HCT116 (cell line): ENCODE measurements at regions not wholly inside any gene's neighbourhood (a gene's known extent, or its start where the extent isn't known, plus 50 kb on each side); places are given as distances from the start of the nearest gene placed in this dataset.

Source experiments
- ATAC-seq: fragments of 200-7000 bp; cut with Tn5 transposase; 2 replicates; pipeline ENCODE4 v1.9.1; 2020; ENCODE audit warnings: mild to moderate bottlenecking, moderate library complexity
- BruUV-seq: library from RNA; stranded (reverse); fragments of 400-500 nt; replicated peaks from 2 replicates; lab custom pipeline; 2021; lab: Mats Ljungman, UMichigan
- CTCF ChIA-PET: fragments of 300-600 bp; sonication (Branson Sonifier 250); formaldehyde crosslinking; loops from one replicate; lab custom pipeline; 2021; ENCODE audit warnings: antibody characterized with exemption; lab: Charles Lee
- POLR2A ChIA-PET: fragments of 300-600, 350-600 bp; sonication (Branson Sonifier 250); formaldehyde crosslinking; loops from one replicate; lab custom pipeline; 2021; ENCODE audit warnings: antibody characterized with exemption; lab: Charles Lee
- RAD21 ChIA-PET, 2 experiments: fragments of 300-600 bp; sonication (Branson Sonifier 250); formaldehyde crosslinking; loops; one replicate each; lab custom pipeline; 2023; ENCODE audit warnings: low total read pairs in 2 of 2; ENCODE audit not compliant: uncharacterized antibody in 2 of 2, unreplicated experiment in 2 of 2, low non-redundant PET in 1 of 2; lab: Charles Lee
- DNase-seq: peaks from one replicate; pipeline ENCODE4 v3.0.0-alpha.2; 2010; ENCODE audit warnings: low read depth, low spot score
- H2AFZ ChIP-seq: fragments of 200-600 bp; shearing (Covaris generic), sonication (generic); 2 replicates; pipeline ENCODE4 v1.6.1; 2017; ENCODE audit warnings: low read depth, mixed run types, mixed read lengths, antibody characterized with exemption, low read length; ENCODE audit not compliant: poor library complexity, severe bottlenecking
- H3K27ac ChIP-seq: 2 replicates; pipeline ENCODE4 v1.5.1; 2012; ENCODE audit warnings: low read depth, low read length
- H3K27me3 ChIP-seq: fragments of 200-600 bp; sonication (generic); 2 replicates; pipeline ENCODE4 v1.6.1; 2016; ENCODE audit warnings: mixed run types, low read length, mixed read lengths; ENCODE audit not compliant: insufficient read depth
- H3K36me3 ChIP-seq, 2 experiments: fragments of 200-500 bp in 1 of 2; fragments of 200-600 bp in 1 of 2; sonication (Bioruptor generic) in 1 of 2; sonication (generic) in 1 of 2; 2 replicates each; pipeline versions ENCODE4 v1.5.1 to v1.6.1; 2014 to 2016; ENCODE audit warnings: low read length in 2 of 2, inconsistent platforms in 1 of 2, mixed read lengths in 1 of 2, mixed run types in 1 of 2; ENCODE audit not compliant: insufficient read depth in 2 of 2, control insufficient read depth in 1 of 2
- H3K4me1 ChIP-seq, 2 experiments: fragments of 200-600 bp in 1 of 2; sonication (generic) in 1 of 2; 2 replicates each; pipeline versions ENCODE4 v1.5.1 to v1.6.1; 2012 to 2017; ENCODE audit warnings: low read length in 2 of 2, inconsistent platforms in 1 of 2, mild to moderate bottlenecking in 1 of 2, mixed read lengths in 1 of 2, mixed run types in 1 of 2, moderate library complexity in 1 of 2; ENCODE audit not compliant: insufficient read depth in 2 of 2, control insufficient read depth in 1 of 2
- H3K4me2 ChIP-seq: fragments of 200-600 bp; sonication (generic); 2 replicates; pipeline ENCODE4 v1.6.1; 2017; ENCODE audit warnings: mixed run types, low read length, mixed read lengths
- H3K4me3 ChIP-seq, 2 experiments: fragments of 200-600 bp in 1 of 2; sonication (generic) in 1 of 2; replicated peaks in 1 of 2; 2 replicates each; pipeline ENCODE4 v1.5.1; 2011 to 2016; ENCODE audit warnings: low read length in 2 of 2, control low read depth in 1 of 2, low read depth in 1 of 2, mild to moderate bottlenecking in 1 of 2, mixed read lengths in 1 of 2, mixed run types in 1 of 2
- H3K79me2 ChIP-seq: fragments of 200-600 bp; sonication (generic); 2 replicates; pipeline ENCODE4 v1.6.1; 2017; ENCODE audit warnings: mild to moderate bottlenecking, mixed run types, low read length, moderate library complexity, mixed read lengths; ENCODE audit not compliant: insufficient read depth
- H3K9ac ChIP-seq: fragments of 200-600 bp; sonication (generic); 2 replicates; pipeline ENCODE4 v1.6.1; 2016; ENCODE audit warnings: low read length, mixed read lengths
- H3K9me2 ChIP-seq: fragments of 200-600 bp; sonication (generic), shearing (Covaris generic); 2 replicates; pipeline ENCODE4 v1.6.1; 2017; ENCODE audit warnings: mixed run types, mild to moderate bottlenecking, moderate library complexity; ENCODE audit not compliant: insufficient read depth
- H3K9me3 ChIP-seq, 2 experiments: fragments of 200-500 bp in 1 of 2; fragments of 200-600 bp in 1 of 2; sonication (Bioruptor generic) in 1 of 2; sonication (generic) in 1 of 2; 2 replicates each; pipeline ENCODE4 v1.6.1; 2014 to 2017; ENCODE audit warnings: low read length in 2 of 2, mixed read lengths in 2 of 2, inconsistent platforms in 1 of 2, low read depth in 1 of 2, mild to moderate bottlenecking in 1 of 2, mixed run types in 1 of 2, moderate library complexity in 1 of 2; ENCODE audit not compliant: control insufficient read depth in 1 of 2, insufficient read depth in 1 of 2
- H4K20me1 ChIP-seq: fragments of 200-600 bp; sonication (generic), shearing (Covaris generic); 2 replicates; pipeline ENCODE4 v1.6.1; 2017; ENCODE audit warnings: mixed run types, mild to moderate bottlenecking, moderate library complexity; ENCODE audit not compliant: insufficient read depth
- ATF3 ChIP-seq: IDR thresholded peaks from 2 replicates; pipeline ENCODE4 v1.6.1; 2012
- CBX3 ChIP-seq: IDR thresholded peaks from 2 replicates; pipeline ENCODE4 v1.6.1; 2012; ENCODE audit warnings: low read depth
- CEBPB ChIP-seq: IDR thresholded peaks from 2 replicates; pipeline ENCODE4 v1.6.1; 2012; ENCODE audit warnings: low read depth
- CTCF ChIP-seq, 3 experiments: fragments of 200-600 bp in 1 of 3; sonication (generic) in 1 of 3; IDR thresholded peaks in 2 of 3; conservative IDR thresholded peaks in 1 of 3; 2 replicates each; pipeline ENCODE4 v1.5.1; 2012 to 2017; ENCODE audit warnings: low read depth in 2 of 3, low read length in 2 of 3, antibody characterized with exemption in 1 of 3, borderline replicate concordance in 1 of 3, control low read depth in 1 of 3, mild to moderate bottlenecking in 1 of 3, mixed read lengths in 1 of 3, mixed run types in 1 of 3, moderate library complexity in 1 of 3; ENCODE audit not compliant: insufficient read depth in 1 of 3
- EGR1 ChIP-seq: IDR thresholded peaks from 2 replicates; pipeline ENCODE4 v1.6.1; 2012; ENCODE audit warnings: low read depth
- ELF1 ChIP-seq: IDR thresholded peaks from 2 replicates; pipeline ENCODE4 v1.6.1; 2012; ENCODE audit warnings: low read depth, borderline replicate concordance
- JUND ChIP-seq: IDR thresholded peaks from 2 replicates; pipeline ENCODE4 v1.6.1; 2012
- POLR2AphosphoS5 ChIP-seq: IDR thresholded peaks from 2 replicates; pipeline ENCODE4 v1.6.1; 2011; ENCODE audit warnings: mild to moderate bottlenecking, low read depth, low read length, moderate library complexity
- SP1 ChIP-seq: IDR thresholded peaks from 2 replicates; pipeline ENCODE4 v1.6.1; 2012; ENCODE audit warnings: low read depth
- TCF7L2 ChIP-seq: IDR thresholded peaks from 2 replicates; pipeline ENCODE4 v1.7.0; 2011; ENCODE audit warnings: borderline replicate concordance, inconsistent platforms; ENCODE audit not compliant: insufficient read depth, insufficient read length; ENCODE audit errors: extremely low read depth
- YY1 ChIP-seq: IDR thresholded peaks from 2 replicates; pipeline ENCODE4 v1.6.1; 2011; ENCODE audit warnings: low read length, low read depth, moderate library complexity, mild to moderate bottlenecking; ENCODE audit not compliant: insufficient replicate concordance; ENCODE audit errors: extremely low read depth
- intact Hi-C: fragments of 100-400 bp; cut with micrococcal nuclease; formaldehyde crosslinking; loops from 2 replicates; pipeline ENCODE4 v1.10.0; 2022
- TF ChIP-seq, protein P1 (sequence below): IDR thresholded peaks from 2 replicates; pipeline ENCODE4 v1.6.1; 2012; ENCODE audit warnings: low read depth
- TF ChIP-seq, protein P2 (sequence below): IDR thresholded peaks from 2 replicates; pipeline ENCODE4 v1.6.1; 2012

DNA sequence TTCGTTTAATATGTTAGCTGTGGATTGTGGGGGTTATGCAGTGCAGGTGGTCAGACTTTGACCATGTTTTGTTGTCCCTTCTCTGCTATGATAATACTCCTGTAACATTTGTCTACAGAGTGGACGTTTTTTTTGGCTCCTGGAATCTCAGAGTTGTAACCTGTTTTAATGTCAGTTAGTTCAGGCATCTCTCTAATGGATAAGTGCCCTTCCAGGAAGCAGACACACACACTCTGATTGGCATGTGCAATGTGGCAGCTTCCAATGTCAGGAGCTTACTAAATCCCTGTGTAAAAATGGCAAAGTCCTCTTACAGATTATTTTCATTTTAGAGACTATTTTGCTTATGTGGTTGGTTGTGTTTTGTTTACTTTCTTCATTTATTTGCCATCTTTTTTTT, 222.2 kb upstream of the ARPP21 start:
- H3K4me3 ChIP-seq: no peak overlapping the region
- H3K27ac ChIP-seq: no peak overlapping the region
- no peaks in the 10 kb centered on the region for H3K9me2 ChIP-seq
- H3K9ac ChIP-seq: no peak overlapping the region
- RAD21 ChIA-PET: no interaction called here
- H3K27me3 ChIP-seq: no peaks in the 10 kb centered on the region
- BruUV-seq: no TSS peak
- H2AFZ ChIP-seq: no peak overlapping the region
- CTCF ChIA-PET: no interaction called here
- no peaks in the 10 kb centered on the region for H3K4me1 ChIP-seq
- DNase-seq: no peak
- no peaks in the 10 kb centered on the region for H3K79me2 ChIP-seq
- intact Hi-C loops: no loop called here
- no peak overlapping the region for H3K4me2 ChIP-seq
- peaks cover 3 to 25% of the 10 kb centered on the region in 2 experiments; a peak in 2 of 4 replicates for H3K9me3 ChIP-seq
- ATAC-seq: no peak
- TF ChIP-seq, protein P1, sequence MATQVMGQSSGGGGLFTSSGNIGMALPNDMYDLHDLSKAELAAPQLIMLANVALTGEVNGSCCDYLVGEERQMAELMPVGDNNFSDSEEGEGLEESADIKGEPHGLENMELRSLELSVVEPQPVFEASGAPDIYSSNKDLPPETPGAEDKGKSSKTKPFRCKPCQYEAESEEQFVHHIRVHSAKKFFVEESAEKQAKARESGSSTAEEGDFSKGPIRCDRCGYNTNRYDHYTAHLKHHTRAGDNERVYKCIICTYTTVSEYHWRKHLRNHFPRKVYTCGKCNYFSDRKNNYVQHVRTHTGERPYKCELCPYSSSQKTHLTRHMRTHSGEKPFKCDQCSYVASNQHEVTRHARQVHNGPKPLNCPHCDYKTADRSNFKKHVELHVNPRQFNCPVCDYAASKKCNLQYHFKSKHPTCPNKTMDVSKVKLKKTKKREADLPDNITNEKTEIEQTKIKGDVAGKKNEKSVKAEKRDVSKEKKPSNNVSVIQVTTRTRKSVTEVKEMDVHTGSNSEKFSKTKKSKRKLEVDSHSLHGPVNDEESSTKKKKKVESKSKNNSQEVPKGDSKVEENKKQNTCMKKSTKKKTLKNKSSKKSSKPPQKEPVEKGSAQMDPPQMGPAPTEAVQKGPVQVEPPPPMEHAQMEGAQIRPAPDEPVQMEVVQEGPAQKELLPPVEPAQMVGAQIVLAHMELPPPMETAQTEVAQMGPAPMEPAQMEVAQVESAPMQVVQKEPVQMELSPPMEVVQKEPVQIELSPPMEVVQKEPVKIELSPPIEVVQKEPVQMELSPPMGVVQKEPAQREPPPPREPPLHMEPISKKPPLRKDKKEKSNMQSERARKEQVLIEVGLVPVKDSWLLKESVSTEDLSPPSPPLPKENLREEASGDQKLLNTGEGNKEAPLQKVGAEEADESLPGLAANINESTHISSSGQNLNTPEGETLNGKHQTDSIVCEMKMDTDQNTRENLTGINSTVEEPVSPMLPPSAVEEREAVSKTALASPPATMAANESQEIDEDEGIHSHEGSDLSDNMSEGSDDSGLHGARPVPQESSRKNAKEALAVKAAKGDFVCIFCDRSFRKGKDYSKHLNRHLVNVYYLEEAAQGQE: no peak
- TF ChIP-seq POLR2AphosphoS5 (no peak), CEBPB (no peak), ATF3 (no peak), EGR1 (no peak), CBX3 (no peak), JUND (no peak), CTCF (IDR thresholded peaks at IDR 0.05 in 2 of 3, conservative IDR thresholded peaks at IDR 0.05 in 1 of 3; ENCODE audit: borderline replicate concordance in 1 of 3, insufficient read depth in 1 of 3, low read depth in 2 of 3, low read length in 2 of 3) (no peak), SP1 (no peak), YY1 (no peak), ELF1 (no peak), TCF7L2 (no peak)
- TF ChIP-seq, protein P2, sequence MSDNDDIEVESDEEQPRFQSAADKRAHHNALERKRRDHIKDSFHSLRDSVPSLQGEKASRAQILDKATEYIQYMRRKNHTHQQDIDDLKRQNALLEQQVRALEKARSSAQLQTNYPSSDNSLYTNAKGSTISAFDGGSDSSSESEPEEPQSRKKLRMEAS: no peak
- no peaks in the 10 kb centered on the region for H3K36me3 ChIP-seq
- H4K20me1 ChIP-seq: no peaks in the 10 kb centered on the region
- POLR2A ChIA-PET: no interaction called here
